NB4 (cell line): ENCODE measurements at regions not wholly inside any gene's neighbourhood (a gene's known extent, or its start where the extent isn't known, plus 50 kb on each side); places are given as distances from the start of the nearest gene placed in this dataset.

Experiments used
- DNase-seq: peaks from one replicate; pipeline ENCODE4 v3.0.0; 2010; ENCODE audit warnings: low read depth
- H3K4me3 ChIP-seq: one replicate; pipeline ENCODE4 v1.5.1; 2011; ENCODE audit warnings: mild to moderate bottlenecking, low read depth, low read length, moderate library complexity
- CTCF ChIP-seq: IDR thresholded peaks from one replicate; pipeline ENCODE4 v1.5.1; 2012; ENCODE audit warnings: low read depth, low read length
- MAX ChIP-seq: IDR thresholded peaks from 2 replicates; pipeline ENCODE4 v1.6.1; 2011; ENCODE audit warnings: low read depth, low read length
- MYC ChIP-seq: IDR thresholded peaks from 2 replicates; pipeline ENCODE4 v1.6.1; 2011; ENCODE audit warnings: low read depth, low read length
- POLR2A ChIP-seq: IDR thresholded peaks from 2 replicates; pipeline ENCODE4 v1.6.1; 2011; ENCODE audit warnings: mild to moderate bottlenecking; ENCODE audit not compliant: insufficient read length; ENCODE audit errors: extremely low read depth

- peak; percentile 40 for DNase-seq
- H3K4me3 ChIP-seq: no peak overlapping the region
- TF ChIP-seq CTCF (peak; percentile 41), POLR2A (no peak)
Observed at GRCh38 chr2:212777020-212777491, 238.5 kb upstream of the ERBB4 start.

- TF ChIP-seq CTCF (no peak), MYC (no peak), MAX (no peak), POLR2A (no peak)
- no peak for DNase-seq
- no peak overlapping the region for H3K4me3 ChIP-seq
Observed at GRCh38 chr2:212773808-212774339, 235.3 kb upstream of the ERBB4 start.

- no peak for DNase-seq
- H3K4me3 ChIP-seq: no peak overlapping the region
- TF ChIP-seq MAX (no peak), POLR2A (no peak), CTCF (no peak), MYC (no peak)
Observed at GRCh38 chr2:212770240-212770639, 231.6 kb upstream of the ERBB4 start.

- no peak overlapping the region for H3K4me3 ChIP-seq
- DNase-seq: no peak
- TF ChIP-seq POLR2A: no peak
- no peak for TF ChIP-seq MAX
- no peak for TF ChIP-seq CTCF
- no peak for TF ChIP-seq MYC
Observed at GRCh38 chr2:212766921-212767320, 228.3 kb upstream of the ERBB4 start.

- H3K4me3 ChIP-seq: no peak overlapping the region
- DNase-seq: no peak
- TF ChIP-seq MAX (no peak), CTCF (no peak), POLR2A (no peak), MYC (no peak)
Observed at GRCh38 chr2:212752730-212753351, 214.2 kb upstream of the ERBB4 start.

- no peak overlapping the region for H3K4me3 ChIP-seq
- TF ChIP-seq POLR2A: no peak
- no peak for TF ChIP-seq MAX
- no peak for TF ChIP-seq MYC
- no peak for TF ChIP-seq CTCF
- no peak for DNase-seq
Observed at GRCh38 chr2:212745359-212745758, 206.8 kb upstream of the ERBB4 start.
